ENCODE measurements at regions not wholly inside any gene's neighbourhood (a gene's known extent, or its start where the extent isn't known, plus 50 kb on each side); places are given as distances from the start of the nearest gene placed in this dataset.

DNA sequence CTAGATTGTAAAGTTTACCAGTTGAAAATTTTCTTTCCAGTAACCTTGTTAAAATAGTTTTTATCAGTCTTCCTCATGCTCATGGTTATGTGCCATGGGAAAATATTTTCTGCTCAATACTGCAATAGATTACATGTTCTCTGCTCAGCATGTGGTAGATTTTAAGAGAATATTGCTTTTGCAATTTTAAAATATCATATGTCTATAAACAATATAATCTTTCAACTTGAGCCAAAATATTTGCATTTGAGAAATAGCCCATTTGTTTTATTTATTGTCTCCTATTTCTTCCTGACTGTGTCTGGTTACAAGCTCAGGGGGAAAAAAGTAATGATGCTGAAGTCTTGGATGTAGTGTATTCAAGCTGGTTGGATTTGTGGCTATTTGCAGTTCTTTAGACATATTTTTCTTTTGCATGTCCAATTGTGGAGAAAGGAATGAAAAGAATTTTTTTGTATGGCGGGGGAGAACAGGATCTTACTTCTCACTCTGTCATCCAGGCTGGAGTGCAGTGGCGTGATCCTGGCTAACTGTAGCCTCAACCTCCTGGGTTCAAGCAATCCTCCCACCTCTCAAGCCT, 342.6 kb upstream of the NAV3 start:
- ATAC-seq (no peak), DNase-seq (no peak)
- no peaks in the 10 kb centered on the region for H3K36me3 ChIP-seq (ENCODE audit: low read depth)
- H3K4me1 ChIP-seq (ENCODE audit: low read depth) = no peaks in the 10 kb centered on the region
- intact Hi-C loops (cut with DNase I, micrococcal nuclease) = no loop called here
- H3K9me3 ChIP-seq = no peaks in the 10 kb centered on the region
- TF ChIP-seq, protein P1, sequence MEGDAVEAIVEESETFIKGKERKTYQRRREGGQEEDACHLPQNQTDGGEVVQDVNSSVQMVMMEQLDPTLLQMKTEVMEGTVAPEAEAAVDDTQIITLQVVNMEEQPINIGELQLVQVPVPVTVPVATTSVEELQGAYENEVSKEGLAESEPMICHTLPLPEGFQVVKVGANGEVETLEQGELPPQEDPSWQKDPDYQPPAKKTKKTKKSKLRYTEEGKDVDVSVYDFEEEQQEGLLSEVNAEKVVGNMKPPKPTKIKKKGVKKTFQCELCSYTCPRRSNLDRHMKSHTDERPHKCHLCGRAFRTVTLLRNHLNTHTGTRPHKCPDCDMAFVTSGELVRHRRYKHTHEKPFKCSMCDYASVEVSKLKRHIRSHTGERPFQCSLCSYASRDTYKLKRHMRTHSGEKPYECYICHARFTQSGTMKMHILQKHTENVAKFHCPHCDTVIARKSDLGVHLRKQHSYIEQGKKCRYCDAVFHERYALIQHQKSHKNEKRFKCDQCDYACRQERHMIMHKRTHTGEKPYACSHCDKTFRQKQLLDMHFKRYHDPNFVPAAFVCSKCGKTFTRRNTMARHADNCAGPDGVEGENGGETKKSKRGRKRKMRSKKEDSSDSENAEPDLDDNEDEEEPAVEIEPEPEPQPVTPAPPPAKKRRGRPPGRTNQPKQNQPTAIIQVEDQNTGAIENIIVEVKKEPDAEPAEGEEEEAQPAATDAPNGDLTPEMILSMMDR (IDR thresholded peaks at IDR 0.05) = no peak
- H3K4me3 ChIP-seq = no peak overlapping the region

DNA sequence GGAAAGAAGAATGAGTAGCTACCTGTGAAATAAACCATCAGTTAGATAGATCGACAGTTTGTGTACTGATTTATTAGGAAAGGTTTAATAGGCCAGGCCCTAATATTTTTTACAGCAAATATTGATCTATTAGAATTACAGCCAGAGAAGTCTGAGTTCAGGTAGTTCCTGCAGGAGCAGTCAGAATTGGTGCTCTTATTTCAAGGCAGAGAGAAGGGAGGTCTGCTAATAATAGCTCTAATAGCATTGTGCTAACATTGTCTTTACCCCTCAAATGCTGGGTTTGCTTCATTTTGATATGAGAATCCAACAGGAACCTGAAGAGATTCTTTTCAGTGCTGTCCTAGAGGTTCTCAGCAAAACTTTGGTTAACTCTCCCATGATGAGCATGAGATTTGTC, 343.8 kb upstream of the NAV3 start:
- no peak for ATAC-seq
- intact Hi-C loops (cut with DNase I, micrococcal nuclease) = no loop called here

DNA sequence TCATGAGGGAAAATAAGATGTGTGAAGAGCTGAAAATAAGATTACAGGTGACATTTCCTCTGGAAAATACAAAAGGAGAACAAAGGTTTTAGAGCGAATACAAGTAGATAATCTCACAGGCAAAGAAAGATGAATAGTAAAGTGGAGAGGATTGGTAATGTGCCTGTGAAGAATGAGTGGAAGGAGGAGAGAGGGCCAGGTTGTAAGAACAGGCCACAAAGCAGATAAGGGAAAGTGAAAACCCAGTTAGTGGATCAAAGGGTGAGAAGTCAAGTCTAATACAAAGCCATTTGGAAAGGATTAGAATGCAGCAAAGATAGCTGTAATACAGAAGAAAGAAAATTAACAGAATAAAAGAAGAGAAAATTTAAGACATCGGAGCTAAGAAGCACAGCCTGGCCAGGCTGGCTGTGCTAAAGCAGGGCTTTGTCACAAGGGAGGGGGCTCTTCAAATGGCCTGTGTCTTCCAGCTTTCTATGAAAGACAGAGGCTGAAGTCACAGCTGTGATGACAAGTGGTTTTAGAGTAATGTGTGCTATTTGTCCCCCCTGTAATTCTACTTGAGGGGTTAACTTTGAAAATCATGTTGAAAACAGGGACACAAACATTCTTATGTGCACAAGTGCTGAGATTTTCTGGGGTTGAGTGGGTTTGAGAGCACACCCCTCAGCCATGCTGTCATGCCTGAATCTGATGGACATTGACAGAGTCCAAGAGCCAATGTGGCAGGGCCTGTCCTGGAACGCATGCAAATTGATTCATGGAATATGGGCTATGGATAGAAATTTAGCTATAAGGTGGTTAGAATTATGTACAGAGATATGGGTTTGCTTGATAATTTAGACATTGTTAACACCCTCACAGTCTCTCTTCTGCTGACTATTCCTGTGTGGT, 344.5 kb upstream of the NAV3 start:
- ATAC-seq (no peak), DNase-seq (no peak)
- no peaks in the 10 kb centered on the region for H3K4me1 ChIP-seq (ENCODE audit: low read depth)
- intact Hi-C loops (cut with DNase I, micrococcal nuclease) = no loop called here
- no peaks in the 10 kb centered on the region for H3K9me3 ChIP-seq
- no peak overlapping the region for H3K4me3 ChIP-seq
- no peaks in the 10 kb centered on the region for H3K36me3 ChIP-seq (ENCODE audit: low read depth)
- TF ChIP-seq, protein P1 (IDR thresholded peaks at IDR 0.05) = no peak

More for the DNA sequence above, 343.8 kb upstream of the NAV3 start:
- no peaks in the 10 kb centered on the region for H3K4me1 ChIP-seq (ENCODE audit: low read depth)
- H3K36me3 ChIP-seq (ENCODE audit: low read depth) = no peaks in the 10 kb centered on the region
- DNase-seq = no peak
- no peaks in the 10 kb centered on the region for H3K9me3 ChIP-seq
- H3K4me3 ChIP-seq = no peak overlapping the region
- TF ChIP-seq, protein P1 (IDR thresholded peaks at IDR 0.05) = no peak

DNA sequence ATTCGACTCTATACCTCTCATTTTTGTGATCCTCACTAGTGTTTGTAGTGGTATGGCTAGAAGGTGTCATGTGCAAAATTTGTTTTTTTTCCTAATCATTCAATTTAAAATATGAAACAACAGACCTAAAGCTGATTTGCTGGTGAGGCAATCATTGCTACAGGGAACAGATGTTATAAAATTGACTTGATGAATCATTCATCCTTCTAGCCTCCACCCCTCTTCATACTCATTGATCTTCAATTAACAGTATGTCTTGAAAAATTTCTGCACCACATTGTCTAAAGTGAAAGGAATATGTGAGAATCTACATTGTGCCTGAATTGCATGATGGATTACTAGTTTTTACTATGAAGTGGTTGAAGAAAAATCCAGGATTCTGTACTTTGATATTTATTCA, 349.0 kb upstream of the NAV3 start:
- Histone ChIP-seq H3K9me3 (no peaks in the 10 kb centered on the region), H3K36me3 (ENCODE audit: low read depth) (no peaks in the 10 kb centered on the region), H3K4me1 (ENCODE audit: low read depth) (no peaks in the 10 kb centered on the region), H3K4me3 (no peak overlapping the region)
- DNase-seq = no peak
- ATAC-seq = no peak
- intact Hi-C loops (cut with DNase I, micrococcal nuclease) = no loop called here
- TF ChIP-seq, protein P1 (IDR thresholded peaks at IDR 0.05) = no peak

DNA sequence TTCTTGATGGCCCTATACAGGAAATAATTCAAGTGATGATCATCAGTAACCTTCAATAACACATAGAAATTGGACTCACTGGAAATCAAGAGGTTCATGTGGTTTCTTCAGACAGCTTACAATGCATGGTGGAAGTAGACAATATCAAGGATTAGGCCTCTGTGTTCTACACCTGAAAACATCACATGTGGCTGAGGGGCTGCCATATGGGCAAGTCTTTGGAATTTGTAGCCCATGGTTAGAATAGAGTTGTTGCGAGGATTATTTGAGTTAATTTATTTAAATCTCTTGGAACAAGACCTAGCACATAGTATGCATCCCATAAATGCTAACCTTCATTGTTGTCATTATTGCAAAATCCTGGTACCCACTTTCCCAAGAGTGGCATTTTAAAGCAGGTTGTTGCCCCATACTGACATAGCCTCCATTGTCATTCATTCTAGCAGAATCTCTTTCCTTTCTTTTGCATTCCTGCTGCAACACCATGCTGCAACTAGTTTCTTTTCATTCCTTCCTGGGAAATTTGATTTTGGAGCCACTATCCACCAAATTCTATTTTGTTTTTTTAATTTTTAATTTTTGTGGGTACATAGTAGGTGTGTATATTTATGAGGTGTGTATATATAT, 352.7 kb upstream of the NAV3 start:
- H3K4me3 ChIP-seq = no peak overlapping the region
- intact Hi-C loops (cut with DNase I, micrococcal nuclease) = no loop called here
- H3K36me3 ChIP-seq (ENCODE audit: low read depth) = no peaks in the 10 kb centered on the region
- DNase-seq (no peak), ATAC-seq (no peak)
- H3K4me1 ChIP-seq (ENCODE audit: low read depth) = no peaks in the 10 kb centered on the region
- TF ChIP-seq, protein P1 (IDR thresholded peaks at IDR 0.05) = no peak
- H3K9me3 ChIP-seq = no peaks in the 10 kb centered on the region

Data from mucosa of descending colon (tissue), 3 donors.